Stimulated activated memory B cell treated with anti-CD40 and anti-IgM and Interleukin-4, amounts not matched to agents 10 μg/mL and 1 μg/mL and 100 μg/mL, for 72 hours (primary cell): ENCODE measurements at regions not wholly inside any gene's neighbourhood (a gene's known extent, or its start where the extent isn't known, plus 50 kb on each side); places are given as distances from the start of the nearest gene placed in this dataset.
"Not testable (repeated sequence)": the region's sequence is repeated elsewhere in the genome, so short reads cannot be mapped to it uniquely, and the experiment has no call there.

ENCODE experiments used
- ATAC-seq: fragments of 150-1000 bp; cut with Tn5 transposase; 2 replicates; pipeline ENCODE4 v1.10.0; 2021
- H3K27ac Mint-ChIP-seq: one replicate; pipeline ENCODE4 v1.8.0; 2022; ENCODE audit warnings: mild to moderate bottlenecking, mixed read lengths
- H3K27me3 Mint-ChIP-seq: one replicate; pipeline ENCODE4 v1.8.0; 2022; ENCODE audit warnings: mixed read lengths
- H3K36me3 Mint-ChIP-seq: one replicate; pipeline ENCODE4 v1.8.0; 2022; ENCODE audit warnings: mixed read lengths
- H3K4me1 Mint-ChIP-seq: one replicate; pipeline ENCODE4 v1.8.0; 2022; ENCODE audit warnings: mixed read lengths
- H3K4me3 Mint-ChIP-seq: one replicate; pipeline ENCODE4 v1.8.0; 2022; ENCODE audit warnings: mild to moderate bottlenecking, moderate library complexity, mixed read lengths
- H3K9me3 Mint-ChIP-seq: one replicate; pipeline ENCODE4 v1.8.0; 2022; ENCODE audit warnings: mixed read lengths

GRCh38 chr6:10149603-10150002, 265.3 kb downstream of the TFAP2A start:
- Mint-ChIP-seq H3K36me3 (no peaks in the 10 kb centered on the region), H3K4me1 (no peaks in the 10 kb centered on the region), H3K4me3 (no peak overlapping the region), H3K9me3 (no peaks in the 10 kb centered on the region), H3K27ac (no peak overlapping the region), H3K27me3 (no peaks in the 10 kb centered on the region)
- no peak for ATAC-seq

GRCh38 chr6:10146715-10147451, 268.0 kb downstream of the TFAP2A start:
- Mint-ChIP-seq H3K36me3 (no peaks in the 10 kb centered on the region), H3K9me3 (no peaks in the 10 kb centered on the region)
- peak; percentile 61 for ATAC-seq

GRCh38 chr6:10144772-10145171, 270.1 kb downstream of the TFAP2A start:
- no peak for ATAC-seq
- no peak overlapping the region for H3K4me3 Mint-ChIP-seq
- no peaks in the 10 kb centered on the region for H3K27me3 Mint-ChIP-seq
- no peaks in the 10 kb centered on the region for H3K36me3 Mint-ChIP-seq
- H3K9me3 Mint-ChIP-seq, result no peaks in the 10 kb centered on the region
- no peak overlapping the region for H3K27ac Mint-ChIP-seq
- no peaks in the 10 kb centered on the region for H3K4me1 Mint-ChIP-seq

More at GRCh38 chr6:10146715-10147451, 268.0 kb downstream of the TFAP2A start:
- Mint-ChIP-seq H3K4me1 (no peaks in the 10 kb centered on the region), H3K4me3 (peak overlapping the region; percentile 52), H3K27ac (no peak overlapping the region), H3K27me3 (no peaks in the 10 kb centered on the region)

- peaks cover 3% of the 10 kb centered on the region for H3K9me3 Mint-ChIP-seq
- H3K27ac Mint-ChIP-seq, result no peak overlapping the region
- no peaks in the 10 kb centered on the region for H3K27me3 Mint-ChIP-seq
- no peaks in the 10 kb centered on the region for H3K36me3 Mint-ChIP-seq
- no peak overlapping the region for H3K4me3 Mint-ChIP-seq
- no peaks in the 10 kb centered on the region for H3K4me1 Mint-ChIP-seq
- ATAC-seq, result no peak
Measured at GRCh38 chr6:10141746-10142443, 273.0 kb downstream of the TFAP2A start.

GRCh38 chr6:10140824-10141223, 274.1 kb downstream of the TFAP2A start:
- H3K27ac Mint-ChIP-seq, result no peak overlapping the region
- peaks cover 3% of the 10 kb centered on the region for H3K9me3 Mint-ChIP-seq
- H3K36me3 Mint-ChIP-seq, result no peaks in the 10 kb centered on the region
- no peak overlapping the region for H3K4me3 Mint-ChIP-seq
- ATAC-seq, result no peak
- H3K4me1 Mint-ChIP-seq, result no peaks in the 10 kb centered on the region
- H3K27me3 Mint-ChIP-seq, result no peaks in the 10 kb centered on the region

- peaks cover 5% of the 10 kb centered on the region for H3K9me3 Mint-ChIP-seq
- H3K27ac Mint-ChIP-seq, result no peak overlapping the region
- no peak overlapping the region for H3K4me3 Mint-ChIP-seq
- no peaks in the 10 kb centered on the region for H3K36me3 Mint-ChIP-seq
- H3K27me3 Mint-ChIP-seq, result no peaks in the 10 kb centered on the region
- no peak for ATAC-seq
- H3K4me1 Mint-ChIP-seq, result no peaks in the 10 kb centered on the region
Measured at GRCh38 chr6:10140136-10140535, 274.7 kb downstream of the TFAP2A start.

- Mint-ChIP-seq H3K9me3 (peaks cover 6% of the 10 kb centered on the region), H3K4me3 (no peak overlapping the region), H3K36me3 (no peaks in the 10 kb centered on the region), H3K4me1 (no peaks in the 10 kb centered on the region), H3K27ac (no peak overlapping the region), H3K27me3 (no peaks in the 10 kb centered on the region)
- no peak for ATAC-seq
Measured at GRCh38 chr6:10138917-10139316, 276.0 kb downstream of the TFAP2A start.

GRCh38 chr6:10136636-10137035, 278.2 kb downstream of the TFAP2A start:
- Mint-ChIP-seq H3K9me3 (peaks cover 9% of the 10 kb centered on the region), H3K36me3 (no peaks in the 10 kb centered on the region), H3K4me3 (no peak overlapping the region), H3K27me3 (no peaks in the 10 kb centered on the region), H3K27ac (no peak overlapping the region), H3K4me1 (no peaks in the 10 kb centered on the region)
- no peak for ATAC-seq

GRCh38 chr6:10134185-10134584, 280.7 kb downstream of the TFAP2A start:
- ATAC-seq, H3K4me3 Mint-ChIP-seq, H3K27me3 Mint-ChIP-seq, H3K4me1 Mint-ChIP-seq, H3K36me3 Mint-ChIP-seq, H3K27ac Mint-ChIP-seq: not testable (repeated sequence)
- peaks cover 12% of the 10 kb centered on the region for H3K9me3 Mint-ChIP-seq

GRCh38 chr6:10128721-10129120, 286.2 kb downstream of the TFAP2A start:
- no peak for ATAC-seq
- H3K4me3 Mint-ChIP-seq, result no peak overlapping the region

GRCh38 chr6:10122164-10122563, 292.7 kb downstream of the TFAP2A start:
- no peak for ATAC-seq
- Mint-ChIP-seq H3K9me3 (peaks cover 10% of the 10 kb centered on the region), H3K27ac (no peak overlapping the region), H3K27me3 (no peaks in the 10 kb centered on the region), H3K4me3 (no peak overlapping the region), H3K36me3 (no peaks in the 10 kb centered on the region), H3K4me1 (no peaks in the 10 kb centered on the region)

More at GRCh38 chr6:10128721-10129120, 286.2 kb downstream of the TFAP2A start:
- no peak overlapping the region for H3K27ac Mint-ChIP-seq
- no peaks in the 10 kb centered on the region for H3K4me1 Mint-ChIP-seq
- no peaks in the 10 kb centered on the region for H3K36me3 Mint-ChIP-seq
- H3K9me3 Mint-ChIP-seq, result peaks cover 10% of the 10 kb centered on the region
- peaks cover 9% of the 10 kb centered on the region for H3K27me3 Mint-ChIP-seq

GRCh38 chr6:10112871-10113549, 301.9 kb downstream of the TFAP2A start:
- no peak for ATAC-seq
- Mint-ChIP-seq H3K36me3 (no peaks in the 10 kb centered on the region), H3K4me3 (no peak overlapping the region), H3K27me3 (peaks cover 27% of the 10 kb centered on the region), H3K9me3 (peaks cover 4% of the 10 kb centered on the region), H3K4me1 (no peaks in the 10 kb centered on the region), H3K27ac (no peak overlapping the region)

GRCh38 chr6:10111975-10112374, 302.9 kb downstream of the TFAP2A start:
- ATAC-seq, result no peak

GRCh38 chr6:10101551-10102252, 313.2 kb downstream of the TFAP2A start:
- ATAC-seq, result no peak
- H3K27me3 Mint-ChIP-seq, result no peaks in the 10 kb centered on the region
- H3K4me3 Mint-ChIP-seq, result no peak overlapping the region
- no peak overlapping the region for H3K27ac Mint-ChIP-seq
- no peaks in the 10 kb centered on the region for H3K36me3 Mint-ChIP-seq
- H3K9me3 Mint-ChIP-seq, result peaks cover 4% of the 10 kb centered on the region
- no peaks in the 10 kb centered on the region for H3K4me1 Mint-ChIP-seq

More at GRCh38 chr6:10111975-10112374, 302.9 kb downstream of the TFAP2A start:
- no peaks in the 10 kb centered on the region for H3K4me1 Mint-ChIP-seq
- no peak overlapping the region for H3K27ac Mint-ChIP-seq
- H3K4me3 Mint-ChIP-seq, result no peak overlapping the region
- H3K9me3 Mint-ChIP-seq, result peaks cover 4% of the 10 kb centered on the region
- H3K27me3 Mint-ChIP-seq, result peaks cover 27% of the 10 kb centered on the region
- H3K36me3 Mint-ChIP-seq, result no peaks in the 10 kb centered on the region

- no peaks in the 10 kb centered on the region for H3K4me1 Mint-ChIP-seq
- H3K27ac Mint-ChIP-seq, result no peak overlapping the region
- H3K4me3 Mint-ChIP-seq, result no peak overlapping the region
- no peaks in the 10 kb centered on the region for H3K36me3 Mint-ChIP-seq
- no peaks in the 10 kb centered on the region for H3K27me3 Mint-ChIP-seq
- peaks cover 8% of the 10 kb centered on the region for H3K9me3 Mint-ChIP-seq
- ATAC-seq, result no peak
Measured at GRCh38 chr6:10099529-10100140, 315.2 kb downstream of the TFAP2A start.
